GM13977 (cell line): ENCODE measurements at regions not wholly inside any gene's neighbourhood (a gene's known extent, or its start where the extent isn't known, plus 50 kb on each side); places are given as distances from the start of the nearest gene placed in this dataset.
A peak's percentile ranks its signal among the peaks of the same experiment; 100 is the strongest.
"Not testable (repeated sequence)": the region's sequence is repeated elsewhere in the genome, so short reads cannot be mapped to it uniquely, and the experiment has no call there.

Source experiments
- DNase-seq: peaks from one replicate; pipeline ENCODE4 v3.0.0; 2012; ENCODE audit warnings: low spot score
- CTCF ChIP-seq: IDR thresholded peaks from 2 replicates; pipeline ENCODE4 v1.5.1; 2012; ENCODE audit warnings: mild to moderate bottlenecking, control low read depth; ENCODE audit not compliant: insufficient read depth; ENCODE audit errors: extremely low read depth, missing control alignments
- in situ Hi-C: fragments of 300-500 bp; cut with MboI; formaldehyde crosslinking; loops from one replicate; pipeline ENCODE4 v1.12.0; 2022; ENCODE audit warnings: low sequenced_read_pairs, low pct_unique_long_range_greater_than_20kb, mixed read lengths, inconsistent platforms; ENCODE audit not compliant: unreplicated experiment

DNA sequence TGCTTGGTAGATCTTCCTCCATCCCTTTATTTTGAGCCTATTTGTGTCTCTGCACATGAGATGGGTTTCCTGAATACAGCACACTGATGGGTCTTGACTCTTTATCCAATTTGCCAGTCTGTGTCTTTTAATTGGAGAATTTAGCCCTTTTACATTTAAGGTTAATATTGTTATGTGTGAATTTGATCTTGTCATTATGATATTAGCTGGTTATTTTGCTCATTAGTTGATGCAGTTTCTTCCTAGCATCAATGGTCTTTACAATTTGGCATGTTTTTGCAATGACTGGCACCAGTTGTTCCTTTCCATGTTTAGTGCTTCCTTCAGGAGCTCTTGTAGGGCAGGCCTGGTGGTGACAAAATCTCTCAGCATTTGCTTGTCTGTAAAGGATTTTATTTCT lies 72.4 kb downstream of the HNRNPD start:
- DNase-seq, in situ Hi-C loops: not testable (repeated sequence)

- in situ Hi-C loops: no loop called here
- peak; percentile 42 for DNase-seq
- no peak for TF ChIP-seq CTCF
These were observed 80.5 kb downstream of the HNRNPD start for GRCh38 chr4:82293304-82293703.

- DNase-seq: no peak
- in situ Hi-C loops: no loop called here
- TF ChIP-seq CTCF: no peak
These were observed 86.1 kb downstream of the HNRNPD start for GRCh38 chr4:82287720-82288119.

- peak; percentile 81 for TF ChIP-seq CTCF
- in situ Hi-C loops: no loop called here
- DNase-seq: peak; percentile 95
These were observed 88.7 kb downstream of the HNRNPD start for GRCh38 chr4:82284858-82285805.

- DNase-seq: no peak
- TF ChIP-seq CTCF: no peak
- in situ Hi-C loops: no loop called here
These were observed 89.3 kb downstream of the HNRNPD start for GRCh38 chr4:82284475-82284857.

- no peak for TF ChIP-seq CTCF
- no peak for DNase-seq
- in situ Hi-C loops: no loop called here
These were observed 90.9 kb downstream of the HNRNPD start for GRCh38 chr4:82282875-82283274.

- in situ Hi-C loops, DNase-seq: not testable (repeated sequence)
These were observed 94.2 kb downstream of the HNRNPD start for GRCh38 chr4:82279550-82279949.
